ENCODE measurements at regions not wholly inside any gene's neighbourhood (a gene's known extent, or its start where the extent isn't known, plus 50 kb on each side); places are given as distances from the start of the nearest gene placed in this dataset.

- TF ChIP-seq EZH2 (IDR thresholded peaks at IDR 0.05): no peak
- TF ChIP-seq, protein P1, sequence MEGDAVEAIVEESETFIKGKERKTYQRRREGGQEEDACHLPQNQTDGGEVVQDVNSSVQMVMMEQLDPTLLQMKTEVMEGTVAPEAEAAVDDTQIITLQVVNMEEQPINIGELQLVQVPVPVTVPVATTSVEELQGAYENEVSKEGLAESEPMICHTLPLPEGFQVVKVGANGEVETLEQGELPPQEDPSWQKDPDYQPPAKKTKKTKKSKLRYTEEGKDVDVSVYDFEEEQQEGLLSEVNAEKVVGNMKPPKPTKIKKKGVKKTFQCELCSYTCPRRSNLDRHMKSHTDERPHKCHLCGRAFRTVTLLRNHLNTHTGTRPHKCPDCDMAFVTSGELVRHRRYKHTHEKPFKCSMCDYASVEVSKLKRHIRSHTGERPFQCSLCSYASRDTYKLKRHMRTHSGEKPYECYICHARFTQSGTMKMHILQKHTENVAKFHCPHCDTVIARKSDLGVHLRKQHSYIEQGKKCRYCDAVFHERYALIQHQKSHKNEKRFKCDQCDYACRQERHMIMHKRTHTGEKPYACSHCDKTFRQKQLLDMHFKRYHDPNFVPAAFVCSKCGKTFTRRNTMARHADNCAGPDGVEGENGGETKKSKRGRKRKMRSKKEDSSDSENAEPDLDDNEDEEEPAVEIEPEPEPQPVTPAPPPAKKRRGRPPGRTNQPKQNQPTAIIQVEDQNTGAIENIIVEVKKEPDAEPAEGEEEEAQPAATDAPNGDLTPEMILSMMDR (IDR thresholded peaks at IDR 0.05): no peak
Observed at GRCh38 chr6:47116606-47117005, 74.5 kb upstream of the ADGRF1 start.

Measured in neural progenitor cell (in vitro differentiated cells).